Ovary (tissue), 3 donors: ENCODE measurements at regions not wholly inside any gene's neighbourhood (a gene's known extent, or its start where the extent isn't known, plus 50 kb on each side); places are given as distances from the start of the nearest gene placed in this dataset.
"Not testable (repeated sequence)": the region's sequence is repeated elsewhere in the genome, so short reads cannot be mapped to it uniquely, and the experiment has no call there.

Source experiments
- EP300 ChIP-seq: sonication (generic); formaldehyde crosslinking; IDR thresholded peaks from one replicate; pipeline ENCODE4 v1.6.1; 2017; ENCODE audit warnings: antibody characterized with exemption
- POLR2A ChIP-seq: fragments of 450-650 bp; IDR thresholded peaks from one replicate; pipeline ENCODE4 v1.6.1; 2017; ENCODE audit warnings: antibody characterized with exemption, mild to moderate bottlenecking, moderate library complexity
- TF ChIP-seq, protein P1 (sequence below), 3 donors: fragments of 450-650 bp in 2 of 3; fragments of 200-600 bp in 1 of 3; IDR thresholded peaks; one replicate each; pipeline versions ENCODE4 v1.5.1 to v1.8.0; 2016 to 2022; ENCODE audit warnings: antibody characterized with exemption in 3 of 3, mild to moderate bottlenecking in 1 of 3
- donor health status: DM: no; HTN: no; CAD: no.

GRCh38 chr2:111316881-111317549, 196.3 kb downstream of the BCL2L11 start:
- TF ChIP-seq, protein P1, sequence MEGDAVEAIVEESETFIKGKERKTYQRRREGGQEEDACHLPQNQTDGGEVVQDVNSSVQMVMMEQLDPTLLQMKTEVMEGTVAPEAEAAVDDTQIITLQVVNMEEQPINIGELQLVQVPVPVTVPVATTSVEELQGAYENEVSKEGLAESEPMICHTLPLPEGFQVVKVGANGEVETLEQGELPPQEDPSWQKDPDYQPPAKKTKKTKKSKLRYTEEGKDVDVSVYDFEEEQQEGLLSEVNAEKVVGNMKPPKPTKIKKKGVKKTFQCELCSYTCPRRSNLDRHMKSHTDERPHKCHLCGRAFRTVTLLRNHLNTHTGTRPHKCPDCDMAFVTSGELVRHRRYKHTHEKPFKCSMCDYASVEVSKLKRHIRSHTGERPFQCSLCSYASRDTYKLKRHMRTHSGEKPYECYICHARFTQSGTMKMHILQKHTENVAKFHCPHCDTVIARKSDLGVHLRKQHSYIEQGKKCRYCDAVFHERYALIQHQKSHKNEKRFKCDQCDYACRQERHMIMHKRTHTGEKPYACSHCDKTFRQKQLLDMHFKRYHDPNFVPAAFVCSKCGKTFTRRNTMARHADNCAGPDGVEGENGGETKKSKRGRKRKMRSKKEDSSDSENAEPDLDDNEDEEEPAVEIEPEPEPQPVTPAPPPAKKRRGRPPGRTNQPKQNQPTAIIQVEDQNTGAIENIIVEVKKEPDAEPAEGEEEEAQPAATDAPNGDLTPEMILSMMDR (IDR thresholded peaks at IDR 0.05) = not testable (repeated sequence)
- not testable (repeated sequence) for TF ChIP-seq POLR2A, EP300
